H1 (cell line): ENCODE measurements at regions not wholly inside any gene's neighbourhood (a gene's known extent, or its start where the extent isn't known, plus 50 kb on each side); places are given as distances from the start of the nearest gene placed in this dataset.

Experiments
- GTF2F1 ChIP-seq: IDR thresholded peaks from 2 replicates; pipeline ENCODE4 v1.6.1; 2012; ENCODE audit warnings: low read depth, low read length, improper control_type of control experiment, borderline replicate concordance
- NRF1 ChIP-seq: IDR thresholded peaks from 2 replicates; pipeline ENCODE4 v1.6.1; 2011; ENCODE audit warnings: mild to moderate bottlenecking, low read depth, low read length, improper control_type of control experiment
- POLR2A ChIP-seq, 2 experiments: IDR thresholded peaks; 1 replicate in 1 of 2; 2 replicates in 1 of 2; pipeline ENCODE4 v1.6.1; 2011; ENCODE audit warnings: low read depth in 2 of 2, low read length in 2 of 2, mild to moderate bottlenecking in 2 of 2; ENCODE audit errors: control extremely low read depth in 1 of 2

- TF ChIP-seq POLR2A (IDR thresholded peaks at IDR 0.05; ENCODE audit: control extremely low read depth in 1 of 2, low read depth in 2 of 2, low read length in 2 of 2) (no peak), NRF1 (no peak), GTF2F1 (no peak)
These were observed 475.5 kb downstream of the QKI start for GRCh38 chr6:163889904-163890514.
